ENCODE measurements at regions not wholly inside any gene's neighbourhood (a gene's known extent, or its start where the extent isn't known, plus 50 kb on each side); places are given as distances from the start of the nearest gene placed in this dataset.

DNA sequence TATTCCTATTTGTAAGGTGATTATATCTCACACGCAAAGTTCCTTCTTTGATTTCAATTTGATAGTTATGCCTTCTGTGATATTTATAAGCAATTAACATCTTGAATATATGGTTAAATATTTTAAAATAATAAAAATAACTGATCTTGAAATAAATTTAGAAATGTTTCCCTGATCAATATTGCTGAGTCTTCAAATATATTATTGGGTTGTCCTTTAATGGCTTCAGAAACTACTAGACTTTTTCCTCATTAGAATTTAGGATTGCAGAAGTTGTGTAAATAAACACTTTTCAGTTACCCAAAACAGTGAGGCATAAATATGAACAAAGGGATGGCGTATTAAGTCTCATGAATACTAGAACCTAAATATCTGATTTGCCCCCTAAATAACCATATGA, 252.3 kb upstream of the PRR20A start:
- TF ChIP-seq, protein P1, sequence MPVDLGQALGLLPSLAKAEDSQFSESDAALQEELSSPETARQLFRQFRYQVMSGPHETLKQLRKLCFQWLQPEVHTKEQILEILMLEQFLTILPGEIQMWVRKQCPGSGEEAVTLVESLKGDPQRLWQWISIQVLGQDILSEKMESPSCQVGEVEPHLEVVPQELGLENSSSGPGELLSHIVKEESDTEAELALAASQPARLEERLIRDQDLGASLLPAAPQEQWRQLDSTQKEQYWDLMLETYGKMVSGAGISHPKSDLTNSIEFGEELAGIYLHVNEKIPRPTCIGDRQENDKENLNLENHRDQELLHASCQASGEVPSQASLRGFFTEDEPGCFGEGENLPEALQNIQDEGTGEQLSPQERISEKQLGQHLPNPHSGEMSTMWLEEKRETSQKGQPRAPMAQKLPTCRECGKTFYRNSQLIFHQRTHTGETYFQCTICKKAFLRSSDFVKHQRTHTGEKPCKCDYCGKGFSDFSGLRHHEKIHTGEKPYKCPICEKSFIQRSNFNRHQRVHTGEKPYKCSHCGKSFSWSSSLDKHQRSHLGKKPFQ (tag by site-specific recombination; IDR thresholded peaks at IDR 0.05) = no peak
- TF ChIP-seq SCRT1 (tag by site-specific recombination; IDR thresholded peaks at IDR 0.05; ENCODE audit: borderline replicate concordance) (no peak), ZBTB1 (tag by site-specific recombination; IDR thresholded peaks at IDR 0.05) (no peak), ZNF610 (tag by site-specific recombination; IDR thresholded peaks at IDR 0.05; ENCODE audit: borderline replicate concordance) (no peak), ZNF830 (tag by site-specific recombination; IDR thresholded peaks at IDR 0.05; ENCODE audit: low read depth) (no peak), MZF1 (tag by site-specific recombination; IDR thresholded peaks at IDR 0.05; ENCODE audit: borderline replicate concordance) (no peak), ZNF274 (IDR thresholded peaks at IDR 0.05; ENCODE audit: low read length) (no peak), ZNF274 (tag by site-specific recombination; IDR thresholded peaks at IDR 0.05; ENCODE audit: borderline replicate concordance) (no peak)
- TF ChIP-seq, protein P2, sequence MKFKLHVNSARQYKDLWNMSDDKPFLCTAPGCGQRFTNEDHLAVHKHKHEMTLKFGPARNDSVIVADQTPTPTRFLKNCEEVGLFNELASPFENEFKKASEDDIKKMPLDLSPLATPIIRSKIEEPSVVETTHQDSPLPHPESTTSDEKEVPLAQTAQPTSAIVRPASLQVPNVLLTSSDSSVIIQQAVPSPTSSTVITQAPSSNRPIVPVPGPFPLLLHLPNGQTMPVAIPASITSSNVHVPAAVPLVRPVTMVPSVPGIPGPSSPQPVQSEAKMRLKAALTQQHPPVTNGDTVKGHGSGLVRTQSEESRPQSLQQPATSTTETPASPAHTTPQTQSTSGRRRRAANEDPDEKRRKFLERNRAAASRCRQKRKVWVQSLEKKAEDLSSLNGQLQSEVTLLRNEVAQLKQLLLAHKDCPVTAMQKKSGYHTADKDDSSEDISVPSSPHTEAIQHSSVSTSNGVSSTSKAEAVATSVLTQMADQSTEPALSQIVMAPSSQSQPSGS (tag by site-specific recombination; IDR thresholded peaks at IDR 0.05; ENCODE audit: low read depth) = no peak
